ENCODE measurements at regions not wholly inside any gene's neighbourhood (a gene's known extent, or its start where the extent isn't known, plus 50 kb on each side); places are given as distances from the start of the nearest gene placed in this dataset.

DNA sequence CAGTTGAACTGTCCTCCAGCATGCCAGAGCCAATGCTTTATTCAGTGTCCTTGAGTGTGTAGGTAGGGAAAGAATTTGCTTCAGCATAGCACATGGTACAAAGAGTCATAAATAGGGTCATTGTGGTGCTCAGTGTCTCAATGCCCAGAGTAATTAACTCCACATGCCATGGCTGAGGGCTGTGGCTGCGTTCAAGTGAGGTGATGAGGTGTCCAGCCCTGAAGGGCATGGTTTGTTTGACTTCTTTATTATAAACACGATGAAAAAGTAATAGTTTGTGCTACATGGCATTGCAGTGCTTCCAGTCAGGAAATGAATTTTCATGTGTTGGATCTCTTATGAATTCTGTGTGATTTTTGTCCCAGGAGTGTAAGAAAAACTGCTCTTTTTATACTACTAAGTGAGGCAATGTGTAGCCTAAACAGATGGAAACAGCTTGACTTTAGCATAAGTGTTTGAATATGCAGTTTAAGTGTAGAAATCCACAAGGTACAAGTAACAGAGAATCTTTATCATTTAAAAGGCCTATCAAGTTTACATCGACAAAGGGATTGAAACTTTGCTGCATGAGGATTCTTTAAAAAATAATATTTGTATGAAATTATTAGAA, 507.9 kb upstream of the CDH2 start:
- no peak for DNase-seq

- DNase-seq, result no peak
Observed at GRCh38 chr18:28682912-28683311, 506.0 kb upstream of the CDH2 start.

- DNase-seq, result no peak
Observed at GRCh38 chr18:28669165-28669564, 492.2 kb upstream of the CDH2 start.

DNA sequence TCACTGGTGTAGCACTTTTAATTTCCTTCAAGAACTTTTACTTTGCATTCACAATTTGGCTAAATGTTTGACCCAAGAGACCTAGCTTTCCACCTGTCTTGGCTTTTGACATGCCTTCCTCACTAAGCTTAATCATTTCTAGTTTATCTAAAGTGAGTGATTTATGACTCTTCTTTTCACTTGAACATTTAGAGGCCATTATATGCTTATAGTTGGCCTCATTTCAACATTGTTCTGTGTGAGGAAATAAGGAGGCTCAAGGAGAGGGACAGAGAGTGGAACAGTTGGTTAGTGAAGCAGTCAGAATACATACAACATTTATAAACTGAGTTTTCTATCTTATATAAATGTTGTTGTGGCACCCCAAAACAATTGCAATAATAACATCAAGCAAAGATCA, 489.3 kb upstream of the CDH2 start:
- DNase-seq, result no peak

- DNase-seq, result no peak
Observed at GRCh38 chr18:28657961-28658360, 481.0 kb upstream of the CDH2 start.

- no peak for DNase-seq
Observed at GRCh38 chr18:28652654-28653053, 475.7 kb upstream of the CDH2 start.

DNA sequence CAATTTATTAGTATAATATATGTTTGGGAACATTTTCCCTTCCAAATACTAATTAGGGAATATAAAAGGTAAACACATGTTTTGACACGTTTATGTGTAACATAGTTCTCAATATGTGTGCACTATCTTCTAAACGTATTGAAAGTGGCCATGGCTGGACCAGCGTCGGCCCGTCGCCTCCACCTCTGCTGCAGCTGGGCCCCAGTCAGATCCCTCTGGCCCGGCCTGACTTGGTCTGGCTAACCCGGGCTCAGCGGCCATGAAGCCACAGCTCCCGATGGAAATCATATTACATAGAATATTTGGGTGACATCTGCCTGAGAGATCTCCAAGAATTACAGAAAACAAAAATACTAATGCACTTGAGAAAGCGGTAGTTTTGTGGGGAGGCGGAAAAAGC, 474.4 kb upstream of the CDH2 start:
- DNase-seq, result no peak

GRCh38 chr18:28650860-28651259, 473.9 kb upstream of the CDH2 start:
- DNase-seq, result no peak

DNA sequence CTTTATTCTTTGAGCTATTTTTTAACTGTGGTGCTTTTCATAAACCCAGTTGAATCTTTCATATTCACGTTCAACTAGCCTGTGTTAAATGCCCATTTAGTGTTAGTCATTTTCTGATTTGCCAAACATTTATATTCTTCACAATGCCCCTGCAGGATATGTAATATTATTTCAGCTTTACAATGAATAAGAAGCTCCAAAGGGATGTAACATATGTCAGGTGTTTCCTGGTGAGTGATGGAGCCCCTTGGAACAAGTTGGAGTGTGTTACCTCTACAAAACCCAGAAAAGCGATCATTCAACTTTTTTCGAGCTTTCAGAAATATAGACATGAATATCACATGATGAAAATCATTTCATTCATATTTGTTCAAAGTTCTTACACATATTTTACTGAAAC, 471.0 kb upstream of the CDH2 start:
- no peak for DNase-seq

GRCh38 chr18:28637897-28638296, 461.0 kb upstream of the CDH2 start:
- no peak for DNase-seq

DNA sequence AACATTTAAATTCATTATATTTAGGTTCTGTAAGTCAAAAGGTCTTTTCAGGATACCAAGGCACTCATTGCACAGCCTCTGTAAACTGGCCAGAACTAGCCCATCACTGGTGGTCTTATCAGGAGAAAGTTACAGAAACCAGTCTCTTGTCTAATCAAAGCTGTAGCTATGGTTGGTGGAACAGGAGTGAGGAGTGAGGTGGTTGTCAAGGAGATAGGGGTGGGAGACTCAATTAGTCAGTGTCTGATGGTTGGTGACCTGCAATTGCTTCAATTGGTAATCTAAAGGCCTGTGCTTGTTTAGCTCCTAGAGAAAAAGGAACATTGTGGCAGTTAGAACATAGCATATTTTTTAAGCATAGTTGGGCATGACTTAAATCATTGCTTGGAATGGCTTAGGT, 458.6 kb upstream of the CDH2 start:
- no peak for DNase-seq

- DNase-seq, result no peak
Observed at GRCh38 chr18:28626756-28627155, 449.8 kb upstream of the CDH2 start.

DNA sequence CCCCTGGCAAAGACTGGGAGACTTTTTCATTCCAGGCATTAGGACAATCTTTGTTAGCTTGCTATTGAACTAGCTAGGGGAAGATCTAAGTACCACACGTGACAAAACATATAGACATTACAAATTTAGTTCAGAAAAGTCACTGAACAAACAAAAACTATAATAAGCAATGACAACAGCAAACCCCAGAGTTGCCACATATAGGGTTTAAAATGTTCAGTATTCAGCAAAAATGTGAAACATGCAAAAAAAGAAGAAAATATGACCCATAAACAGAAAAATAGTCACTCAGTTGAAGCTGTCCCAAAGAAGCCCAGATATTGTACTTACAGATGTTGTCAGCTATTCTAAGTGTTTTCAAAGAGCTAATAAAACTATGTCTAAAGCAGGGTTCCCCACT, 431.1 kb upstream of the CDH2 start:
- no peak for DNase-seq

GRCh38 chr18:28606686-28607085, 429.8 kb upstream of the CDH2 start:
- DNase-seq, result no peak

DNA sequence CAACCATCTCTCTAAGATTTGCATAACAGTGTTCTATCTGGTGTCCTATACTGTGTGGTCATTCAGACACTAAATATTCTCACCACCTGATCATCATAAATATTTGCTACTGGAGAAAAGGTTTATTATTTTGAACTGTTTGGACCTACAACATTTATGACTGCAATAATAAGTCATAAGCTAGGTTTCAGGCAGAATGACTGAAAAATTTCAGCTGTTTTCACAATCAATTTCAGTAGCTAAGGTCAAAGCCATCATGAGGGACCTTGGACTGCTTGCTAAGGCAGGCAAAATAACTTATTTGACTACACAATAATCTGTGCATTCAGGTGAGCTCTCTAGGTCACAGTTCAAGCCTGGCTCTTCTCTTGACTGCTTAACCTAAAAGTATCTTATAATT, 425.5 kb upstream of the CDH2 start:
- DNase-seq, result no peak

DNA sequence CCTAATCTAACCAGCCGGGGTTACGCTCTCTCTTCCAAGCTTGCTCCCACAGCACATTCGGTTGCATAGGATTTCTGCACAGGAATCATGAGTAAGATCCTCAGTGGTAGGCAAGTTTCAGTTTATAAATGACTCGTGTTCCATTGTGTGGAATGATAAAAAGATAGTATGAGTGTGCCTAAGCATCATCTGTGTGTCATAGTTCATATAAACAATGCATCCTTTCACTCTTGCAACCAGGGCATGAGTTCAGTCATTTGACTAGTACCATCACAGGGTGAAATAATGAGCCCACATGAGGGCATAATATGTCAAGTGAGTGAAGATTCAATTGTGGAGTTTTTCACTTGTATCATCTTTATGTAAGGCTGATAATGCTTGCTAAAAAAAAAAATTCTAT, 417.1 kb upstream of the CDH2 start:
- DNase-seq, result no peak

- no peak for DNase-seq
Observed at GRCh38 chr18:28588884-28589549, 412.1 kb upstream of the CDH2 start.

DNA sequence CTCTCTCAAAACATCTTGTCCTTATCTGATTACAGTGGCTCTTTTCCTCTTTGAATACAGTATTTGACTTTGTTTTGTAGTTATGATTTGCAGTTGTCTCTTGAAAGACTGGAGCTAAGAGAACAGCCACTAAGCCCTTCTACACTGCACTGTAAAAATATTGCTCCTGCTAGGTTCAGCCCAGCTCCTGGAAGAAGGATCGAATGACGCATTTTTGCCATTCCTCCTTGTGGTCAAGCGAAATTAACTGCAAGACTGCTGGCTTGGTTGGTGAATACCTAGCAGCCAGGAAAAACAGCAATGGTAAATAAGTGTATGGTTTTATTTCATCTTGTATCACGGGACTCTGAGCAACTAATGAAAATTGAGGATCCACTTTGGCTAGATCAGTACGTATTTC, 407.8 kb upstream of the CDH2 start:
- no peak for DNase-seq

DNA sequence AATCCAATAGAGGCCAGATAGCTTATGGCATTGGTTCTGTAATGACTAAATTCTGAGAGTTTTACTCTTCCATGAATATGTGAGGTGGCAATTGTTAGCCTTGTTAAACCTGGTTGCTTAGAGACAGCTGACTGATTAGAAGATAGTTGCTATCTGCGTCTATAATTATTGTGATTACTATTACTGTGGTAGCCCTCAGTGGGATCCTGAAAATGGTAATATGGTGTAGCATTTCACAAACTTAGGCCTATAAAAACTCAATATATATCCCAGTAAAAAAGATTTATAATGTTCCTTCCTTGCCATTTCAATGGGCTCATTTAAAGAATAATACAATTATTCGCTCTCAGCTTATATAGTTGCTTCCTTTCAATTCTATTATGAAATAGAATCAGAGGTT, 405.8 kb upstream of the CDH2 start:
- DNase-seq, result no peak

DNA sequence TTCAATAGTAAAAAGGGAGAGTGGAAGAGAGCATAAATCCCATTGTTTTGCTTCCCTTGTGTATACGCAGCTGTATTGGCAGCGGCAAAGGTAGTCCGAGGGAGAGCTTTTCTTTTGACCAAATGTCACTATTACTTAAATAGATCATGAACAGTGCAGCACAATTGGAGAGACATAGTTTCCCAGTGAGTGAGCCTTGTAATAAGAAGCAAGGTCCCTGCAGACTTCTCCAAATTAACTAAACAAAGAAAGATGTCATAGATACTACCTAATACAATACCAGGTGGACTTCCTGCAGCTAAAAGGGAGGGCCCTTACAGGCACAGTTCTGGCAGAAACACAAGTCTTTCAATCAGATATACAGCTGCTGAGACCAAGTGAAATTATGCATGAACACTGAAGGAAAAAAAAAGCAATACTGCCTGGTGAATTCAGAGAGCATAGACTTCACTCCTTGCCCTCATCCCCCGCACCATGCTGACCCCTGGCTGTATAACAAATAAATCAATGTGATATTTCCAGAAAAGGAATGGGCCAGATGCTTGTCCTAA, 404.7 kb upstream of the CDH2 start:
- DNase-seq, result no peak

DNA sequence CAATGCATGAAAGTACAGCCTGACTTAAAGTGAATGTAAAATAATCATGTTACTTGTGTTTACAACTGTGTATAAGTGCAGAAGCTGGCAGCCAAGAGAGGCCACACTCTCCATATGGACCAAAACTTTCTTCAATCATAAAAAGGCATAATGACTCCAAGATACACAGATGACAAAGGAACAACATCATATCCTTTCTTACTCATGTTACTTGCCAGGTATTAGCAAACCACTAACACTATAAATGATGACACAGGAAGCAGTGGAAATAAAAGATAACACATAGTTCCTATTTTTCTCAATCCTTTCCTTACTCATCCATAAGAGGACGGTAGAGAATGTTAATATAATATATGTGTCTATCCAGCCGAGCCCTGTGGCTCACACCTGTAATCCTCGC, 400.0 kb upstream of the CDH2 start:
- no peak for DNase-seq

GRCh38 chr18:28575123-28575522, 398.2 kb upstream of the CDH2 start:
- DNase-seq, result no peak

DNA sequence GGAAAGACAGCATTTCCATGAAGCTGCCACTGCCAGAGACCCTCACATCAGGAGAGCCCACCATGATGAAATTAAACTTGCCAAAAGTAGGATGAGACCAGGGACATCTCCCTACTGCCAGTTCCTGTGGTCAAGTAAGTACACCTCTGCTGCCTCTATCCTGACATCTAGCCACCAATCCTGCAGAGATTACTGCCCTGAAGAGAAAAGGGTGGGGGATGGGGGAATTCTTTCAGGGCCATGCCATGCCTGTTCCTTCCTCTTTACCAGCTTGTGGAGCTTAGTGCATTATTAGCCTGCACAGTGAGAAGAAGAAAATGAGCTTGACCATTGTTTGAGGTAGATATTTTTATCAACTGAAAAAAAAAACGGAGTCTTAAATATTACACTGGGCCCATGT, 397.2 kb upstream of the CDH2 start:
- no peak for DNase-seq

GRCh38 chr18:28571929-28572328, 395.0 kb upstream of the CDH2 start:
- DNase-seq, result no peak

DNA sequence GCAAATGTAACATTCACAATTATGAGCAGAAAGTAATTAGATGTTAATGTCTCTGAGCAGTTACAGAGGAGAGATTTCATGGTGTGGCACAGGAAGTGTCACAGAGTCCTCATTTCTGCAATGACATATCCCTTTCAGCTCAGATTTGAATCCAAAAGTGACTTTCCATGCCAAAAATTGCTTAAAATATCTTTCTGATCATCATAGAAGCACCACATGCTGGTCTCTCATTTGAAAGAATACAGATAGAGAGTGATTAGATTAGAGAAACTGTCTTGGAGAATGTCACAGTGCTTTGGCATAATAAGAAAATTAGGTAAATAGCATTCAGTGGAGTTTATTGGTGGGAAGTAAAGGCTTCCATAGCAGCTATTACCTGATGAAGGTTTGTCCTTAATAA, 383.4 kb upstream of the CDH2 start:
- no peak for DNase-seq

Data from suppressor macrophage (primary cell).